CD14-positive monocyte (primary cell): ENCODE measurements at regions not wholly inside any gene's neighbourhood (a gene's known extent, or its start where the extent isn't known, plus 50 kb on each side); places are given as distances from the start of the nearest gene placed in this dataset.
"Not testable (repeated sequence)": the region's sequence is repeated elsewhere in the genome, so short reads cannot be mapped to it uniquely, and the experiment has no call there.

Experiments
- DNase-seq, 3 donors: peaks; one replicate each; pipeline ENCODE4 v3.0.0-alpha.2; 2011 to 2022
- H2AFZ ChIP-seq: 2 replicates; pipeline ENCODE4 v1.6.0; 2012; ENCODE audit warnings: mild to moderate bottlenecking, low read depth, low read length, inconsistent platforms; ENCODE audit not compliant: insufficient read depth, poor library complexity, severe bottlenecking
- H3K27ac ChIP-seq, 2 donors: 1 replicate in 1 of 2; 2 replicates in 1 of 2; pipeline ENCODE4 v1.5.1; 2012 to 2013; ENCODE audit warnings: low read length in 2 of 2, control low read depth in 1 of 2, inconsistent platforms in 1 of 2, low read depth in 1 of 2, mild to moderate bottlenecking in 1 of 2
- H3K27me3 ChIP-seq, 2 donors: one replicate each; pipeline versions ENCODE4 v1.6.0 to v1.6.1; 2011 to 2013; ENCODE audit warnings: low read length in 2 of 2; ENCODE audit not compliant: control insufficient read depth in 2 of 2, insufficient read depth in 2 of 2
- H3K36me3 ChIP-seq, 2 donors: replicated peaks in 1 of 2; 1 replicate in 1 of 2; 2 replicates in 1 of 2; pipeline versions ENCODE4 v1.5.1 to v1.6.1; 2012 to 2013; ENCODE audit warnings: low read length in 2 of 2, control low read depth in 1 of 2, inconsistent platforms in 1 of 2, mild to moderate bottlenecking in 1 of 2; ENCODE audit not compliant: insufficient read depth in 2 of 2, control insufficient read depth in 1 of 2
- H3K4me1 ChIP-seq, 2 donors: 1 replicate in 1 of 2; 2 replicates in 1 of 2; pipeline versions ENCODE4 v1.5.1 to v1.6.1; 2012 to 2013; ENCODE audit warnings: low read length in 2 of 2, control low read depth in 1 of 2, inconsistent platforms in 1 of 2, mild to moderate bottlenecking in 1 of 2, moderate library complexity in 1 of 2; ENCODE audit not compliant: insufficient read depth in 2 of 2, control insufficient read depth in 1 of 2
- H3K4me2 ChIP-seq: replicated peaks from 2 replicates; pipeline ENCODE3; 2012; ENCODE audit warnings: low read length, moderate library complexity, mild to moderate bottlenecking; ENCODE audit not compliant: poor library complexity, severe bottlenecking; ENCODE audit errors: extremely low read depth
- H3K4me3 ChIP-seq, 3 experiments: fragments of 200-600 bp in 1 of 3; sonication (generic) in 1 of 3; replicated peaks in 1 of 3; 1 replicate in 2 of 3; 2 replicates in 1 of 3; pipeline ENCODE4 v1.5.1; 2011 to 2013; ENCODE audit warnings: low read length in 3 of 3, mild to moderate bottlenecking in 3 of 3, control low read depth in 2 of 3, low read depth in 2 of 3, inconsistent platforms in 1 of 3, moderate library complexity in 1 of 3
- H3K79me2 ChIP-seq: 2 replicates; pipeline ENCODE4 v1.6.0; 2012; ENCODE audit warnings: mild to moderate bottlenecking, control low read depth, inconsistent platforms, low read length, moderate library complexity; ENCODE audit not compliant: insufficient read depth
- H3K9ac ChIP-seq: 2 replicates; pipeline ENCODE4 v1.6.0; 2017; ENCODE audit warnings: low read length, mild to moderate bottlenecking; ENCODE audit not compliant: insufficient read depth, poor library complexity, severe bottlenecking
- H3K9me3 ChIP-seq, 2 donors: replicated peaks in 1 of 2; 1 replicate in 1 of 2; 2 replicates in 1 of 2; pipeline versions ENCODE4 v1.5.1 to v1.6.1; 2012 to 2013; ENCODE audit warnings: low read length in 2 of 2, control low read depth in 1 of 2; ENCODE audit not compliant: control insufficient read depth in 1 of 2, insufficient read depth in 1 of 2
- H4K20me1 ChIP-seq: 2 replicates; pipeline ENCODE4 v1.6.0; 2012; ENCODE audit warnings: mild to moderate bottlenecking, low read length, control low read depth, moderate library complexity; ENCODE audit not compliant: insufficient read depth
- H3K27ac Mint-ChIP-seq, 7 donors: one replicate each; pipeline ENCODE4 v1.8.0; 2020; ENCODE audit warnings: mild to moderate bottlenecking in 7 of 7, mixed read lengths in 7 of 7, moderate library complexity in 6 of 7, inconsistent platforms in 2 of 7
- H3K27me3 Mint-ChIP-seq, 3 donors: one replicate each; pipeline ENCODE4 v1.8.0; 2021 to 2022; ENCODE audit warnings: low read depth in 3 of 3, mild to moderate bottlenecking in 3 of 3, mixed read lengths in 3 of 3, moderate library complexity in 3 of 3, inconsistent platforms in 1 of 3
- H3K36me3 Mint-ChIP-seq, 2 donors: one replicate each; pipeline ENCODE4 v1.8.0; 2020; ENCODE audit warnings: mixed read lengths in 2 of 2, inconsistent platforms in 1 of 2, mild to moderate bottlenecking in 1 of 2
- H3K4me1 Mint-ChIP-seq: one replicate; pipeline ENCODE4 v1.8.0; 2020; ENCODE audit warnings: mild to moderate bottlenecking, mixed read lengths
- H3K4me3 Mint-ChIP-seq, 2 donors: one replicate each; pipeline ENCODE4 v1.8.0; 2020; ENCODE audit warnings: mild to moderate bottlenecking in 2 of 2, mixed read lengths in 2 of 2, moderate library complexity in 1 of 2
- H3K9me3 Mint-ChIP-seq, 7 donors: one replicate each; pipeline ENCODE4 v1.8.0; 2020 to 2022; ENCODE audit warnings: mixed read lengths in 7 of 7, mild to moderate bottlenecking in 6 of 7, moderate library complexity in 6 of 7, inconsistent platforms in 2 of 7
- WGBS: methylation state at CpG from one replicate; pipeline ENCODE4 v1.1.5; 2013; ENCODE audit warnings: missing lambda C conversion rate; ENCODE audit not compliant: insufficient coverage; 5-methylcytosine and 5-hydroxymethylcytosine counted together
- intact Hi-C, 2 donors: fragments of 100-400 bp; cut with micrococcal nuclease; formaldehyde crosslinking; loops; one replicate each; pipeline versions ENCODE4 v1.15.0 to v1.15.1; 2023

GRCh38 chr3:75496600-75496999, 167.5 kb upstream of the FRG2C start:
- H3K27me3 ChIP-seq, H2AFZ ChIP-seq, H3K79me2 ChIP-seq, H3K4me2 ChIP-seq, H3K27ac Mint-ChIP-seq, intact Hi-C loops, H3K4me3 ChIP-seq, H3K4me1 Mint-ChIP-seq, DNase-seq, H3K36me3 ChIP-seq, H3K27ac ChIP-seq, H4K20me1 ChIP-seq, H3K36me3 Mint-ChIP-seq, H3K27me3 Mint-ChIP-seq, H3K9ac ChIP-seq, H3K4me1 ChIP-seq, H3K4me3 Mint-ChIP-seq: not testable (repeated sequence)
- peaks cover 10 to 41% (median 12%) of the 10 kb centered on the region in 7 donors for H3K9me3 Mint-ChIP-seq
- peaks cover 0 to 19% of the 10 kb centered on the region in 2 donors for H3K9me3 ChIP-seq
- no CpG with 5 or more reads among the region's 2 CpGs for WGBS

GRCh38 chr3:75500357-75500756, 163.8 kb upstream of the FRG2C start:
- H3K36me3 ChIP-seq, H2AFZ ChIP-seq, H4K20me1 ChIP-seq, H3K27me3 ChIP-seq, H3K4me3 Mint-ChIP-seq, DNase-seq, H3K27ac Mint-ChIP-seq, H3K4me3 ChIP-seq, intact Hi-C loops, H3K27ac ChIP-seq, H3K9ac ChIP-seq, H3K4me1 ChIP-seq, H3K4me1 Mint-ChIP-seq, H3K36me3 Mint-ChIP-seq, H3K27me3 Mint-ChIP-seq, H3K79me2 ChIP-seq, H3K4me2 ChIP-seq: not testable (repeated sequence)
- peaks cover 15 to 36% (median 21%) of the 10 kb centered on the region in 7 donors for H3K9me3 Mint-ChIP-seq
- no CpG with 5 or more reads among the region's 4 CpGs for whole genome bisulfite sequencing
- H3K9me3 ChIP-seq: peaks cover 0 to 14% of the 10 kb centered on the region in 2 donors

GRCh38 chr3:75502171-75502570, 162.0 kb upstream of the FRG2C start:
- H3K27ac ChIP-seq, H3K4me1 ChIP-seq, DNase-seq, H2AFZ ChIP-seq, intact Hi-C loops, H3K27ac Mint-ChIP-seq, H3K4me3 Mint-ChIP-seq, H3K27me3 Mint-ChIP-seq, H3K4me3 ChIP-seq, H3K4me2 ChIP-seq, H3K27me3 ChIP-seq, H3K9ac ChIP-seq, H3K36me3 Mint-ChIP-seq, H3K36me3 ChIP-seq, H4K20me1 ChIP-seq, H3K79me2 ChIP-seq, H3K4me1 Mint-ChIP-seq: not testable (repeated sequence)
- peaks cover 0 to 13% of the 10 kb centered on the region in 2 donors for H3K9me3 ChIP-seq
- peaks cover 11 to 36% (median 22%) of the 10 kb centered on the region in 7 donors for H3K9me3 Mint-ChIP-seq
- 80% methylated on average over 2 of the region's 9 CpGs for WGBS

- H3K36me3 Mint-ChIP-seq, H3K4me1 Mint-ChIP-seq, DNase-seq, H2AFZ ChIP-seq, intact Hi-C loops, H3K4me1 ChIP-seq, H3K36me3 ChIP-seq, H3K4me3 Mint-ChIP-seq, H3K27me3 Mint-ChIP-seq, H4K20me1 ChIP-seq, H3K27me3 ChIP-seq, H3K79me2 ChIP-seq, H3K4me2 ChIP-seq, H3K27ac Mint-ChIP-seq, H3K9ac ChIP-seq, H3K27ac ChIP-seq, H3K4me3 ChIP-seq: not testable (repeated sequence)
- peaks cover 0 to 13% of the 10 kb centered on the region in 2 donors for H3K9me3 ChIP-seq
- 74% methylated on average over 17 of the region's 18 CpGs for WGBS
- peaks cover 11 to 35% (median 22%) of the 10 kb centered on the region in 7 donors for H3K9me3 Mint-ChIP-seq
These were observed 161.1 kb upstream of the FRG2C start for GRCh38 chr3:75502769-75503756.
